Activated CD4-positive, alpha-beta T cell treated with anti-CD3 and anti-CD28 coated beads for 4 hours (primary cell): ENCODE measurements at regions not wholly inside any gene's neighbourhood (a gene's known extent, or its start where the extent isn't known, plus 50 kb on each side); places are given as distances from the start of the nearest gene placed in this dataset.
"Not testable (repeated sequence)": the region's sequence is repeated elsewhere in the genome, so short reads cannot be mapped to it uniquely, and the experiment has no call there.

Experiments
- DNase-seq, 2 donors: peaks; one replicate each; pipeline ENCODE4 v3.0.0-alpha.2; 2020

GRCh38 chr3:21017115-21017852 is 733.7 kb downstream of the ZNF385D start:
- DNase-seq = no peak

GRCh38 chr3:21013566-21013965 is 737.4 kb downstream of the ZNF385D start:
- DNase-seq = no peak

- DNase-seq = no peak
Measured at GRCh38 chr3:20999661-21000060, 751.3 kb downstream of the ZNF385D start.

GRCh38 chr3:20997183-20997582 is 753.8 kb downstream of the ZNF385D start:
- no peak for DNase-seq

GRCh38 chr3:20990896-20991295 is 760.1 kb downstream of the ZNF385D start:
- no peak for DNase-seq

GRCh38 chr3:20989653-20990052 is 761.4 kb downstream of the ZNF385D start:
- DNase-seq = not testable (repeated sequence)

- no peak for DNase-seq
Measured at GRCh38 chr3:20984594-20985205, 766.3 kb downstream of the ZNF385D start.

- no peak for DNase-seq
Measured at GRCh38 chr3:20975188-20975651, 775.8 kb downstream of the ZNF385D start.

- DNase-seq = no peak
Measured at GRCh38 chr3:20974396-20974795, 776.6 kb downstream of the ZNF385D start.

GRCh38 chr3:20970807-20971206 is 780.2 kb downstream of the ZNF385D start:
- DNase-seq = not testable (repeated sequence)

GRCh38 chr3:20967485-20967884 is 781.5 kb upstream of the SGO1 start:
- DNase-seq = not testable (repeated sequence)

- no peak for DNase-seq
Measured at GRCh38 chr3:20958161-20958560, 772.2 kb upstream of the SGO1 start.

GRCh38 chr3:20945892-20946291 is 759.9 kb upstream of the SGO1 start:
- no peak for DNase-seq

- no peak for DNase-seq
Measured at GRCh38 chr3:20935791-20936190, 749.8 kb upstream of the SGO1 start.

GRCh38 chr3:20931834-20932233 is 745.8 kb upstream of the SGO1 start:
- DNase-seq = no peak

GRCh38 chr3:20930034-20930433 is 744.0 kb upstream of the SGO1 start:
- DNase-seq = no peak

- DNase-seq = no peak
Measured at GRCh38 chr3:20924646-20925385, 738.8 kb upstream of the SGO1 start.

GRCh38 chr3:20921112-20921511 is 735.1 kb upstream of the SGO1 start:
- DNase-seq = not testable (repeated sequence)

GRCh38 chr3:20916951-20917606 is 731.1 kb upstream of the SGO1 start:
- no peak for DNase-seq

- no peak for DNase-seq
Measured at GRCh38 chr3:20914310-20914709, 728.3 kb upstream of the SGO1 start.

GRCh38 chr3:20912406-20912805 is 726.4 kb upstream of the SGO1 start:
- DNase-seq = no peak

- no peak for DNase-seq
Measured at GRCh38 chr3:20909511-20909910, 723.5 kb upstream of the SGO1 start.

GRCh38 chr3:20905210-20905805 is 719.3 kb upstream of the SGO1 start:
- no peak for DNase-seq
